C4-2B (cell line): ENCODE measurements at regions not wholly inside any gene's neighbourhood (a gene's known extent, or its start where the extent isn't known, plus 50 kb on each side); places are given as distances from the start of the nearest gene placed in this dataset.

Experiments used
- H3K27ac ChIP-seq: fragments of 450-650 bp; 2 replicates; pipeline ENCODE4 v1.5.1; 2017
- CTCF ChIP-seq: fragments of 450-650 bp; conservative IDR thresholded peaks from 2 replicates; pipeline ENCODE4 v1.5.1; 2017; ENCODE audit warnings: mild to moderate bottlenecking
- ZFX ChIP-seq: fragments of 450-650 bp; IDR thresholded peaks from 2 replicates; pipeline ENCODE4 v1.6.1; 2017

GRCh38 chr10:3538656-3539531 lies 246.1 kb downstream of the KLF6 start:
- TF ChIP-seq CTCF (no peak), ZFX (no peak)
- peak overlapping the region; percentile 53 for H3K27ac ChIP-seq

GRCh38 chr10:3538291-3538655 lies 246.7 kb downstream of the KLF6 start:
- no peak for TF ChIP-seq CTCF
- no peak for TF ChIP-seq ZFX
- peak overlapping the region; percentile 53 for H3K27ac ChIP-seq

- TF ChIP-seq CTCF: no peak
- TF ChIP-seq ZFX: no peak
Observed at GRCh38 chr10:3537518-3537917, 247.5 kb downstream of the KLF6 start.

GRCh38 chr10:3535001-3535400 lies 250.0 kb downstream of the KLF6 start:
- no peak for TF ChIP-seq ZFX
- no peak for TF ChIP-seq CTCF
- no peak overlapping the region for H3K27ac ChIP-seq

More at GRCh38 chr10:3537518-3537917, 247.5 kb downstream of the KLF6 start:
- no peak overlapping the region; the same call in 1 of the 2 replicates for H3K27ac ChIP-seq

- no peak overlapping the region for H3K27ac ChIP-seq
- no peak for TF ChIP-seq CTCF
- TF ChIP-seq ZFX: no peak
Observed at GRCh38 chr10:3534433-3534832, 250.6 kb downstream of the KLF6 start.

GRCh38 chr10:3533296-3533695 lies 251.7 kb downstream of the KLF6 start:
- TF ChIP-seq ZFX: no peak
- TF ChIP-seq CTCF: no peak
- no peak overlapping the region for H3K27ac ChIP-seq

- no peak overlapping the region for H3K27ac ChIP-seq
- TF ChIP-seq CTCF (no peak), ZFX (no peak)
Observed at GRCh38 chr10:3532644-3533043, 252.4 kb downstream of the KLF6 start.
